Vagina (tissue), 2 donors: ENCODE measurements at regions not wholly inside any gene's neighbourhood (a gene's known extent, or its start where the extent isn't known, plus 50 kb on each side); places are given as distances from the start of the nearest gene placed in this dataset.

Experiments
- CTCF ChIP-seq, 3 experiments: fragments of 450-650 bp in 2 of 3; fragments of 200-600 bp in 1 of 3; sonication (generic) in 1 of 3; IDR thresholded peaks; one replicate each; pipeline ENCODE4 v1.5.1; 2017 to 2019; ENCODE audit warnings: antibody characterized with exemption in 3 of 3, mild to moderate bottlenecking in 2 of 3, moderate library complexity in 2 of 3
- POLR2A ChIP-seq, 2 donors: fragments of 450-650 bp; IDR thresholded peaks; one replicate each; pipeline ENCODE4 v1.6.1; 2017; ENCODE audit warnings: antibody characterized with exemption in 2 of 2, mild to moderate bottlenecking in 2 of 2, moderate library complexity in 2 of 2

GRCh38 chr1:181985936-181986906, 75.3 kb downstream of the ZNF648 start:
- no peak for TF ChIP-seq CTCF (IDR thresholded peaks at IDR 0.05)
- TF ChIP-seq POLR2A (IDR thresholded peaks at IDR 0.05): no peak
